ENCODE measurements at regions not wholly inside any gene's neighbourhood (a gene's known extent, or its start where the extent isn't known, plus 50 kb on each side); places are given as distances from the start of the nearest gene placed in this dataset.
"Not testable (repeated sequence)": the region's sequence is repeated elsewhere in the genome, so short reads cannot be mapped to it uniquely, and the experiment has no call there.

- Histone ChIP-seq H3K9me3 (ENCODE audit: control insufficient read depth in 3 of 3, low read length in 3 of 3) (no peaks in the 10 kb centered on the region), H3K27me3 (ENCODE audit: control insufficient read depth in 3 of 3, insufficient read depth in 3 of 3, low read length in 3 of 3) (no peaks in the 10 kb centered on the region), H3K4me1 (ENCODE audit: control insufficient read depth in 3 of 3, insufficient read depth in 3 of 3, low read length in 3 of 3) (no peaks in the 10 kb centered on the region), H3K36me3 (ENCODE audit: control insufficient read depth in 3 of 3, insufficient read depth in 3 of 3, low read length in 3 of 3) (no peaks in the 10 kb centered on the region), H3K27ac (ENCODE audit: low read depth, low read length) (no peak overlapping the region), H3K4me3 (ENCODE audit: low read length in 3 of 3) (no peak overlapping the region), H3K9ac (ENCODE audit: low read depth in 1 of 3, low read length in 3 of 3) (no peak overlapping the region)
These were observed 905.6 kb upstream of the SPRY2 start for GRCh38 chr13:81246556-81246955.

GRCh38 chr13:81244011-81244410, 903.1 kb upstream of the SPRY2 start:
- Histone ChIP-seq H3K9ac (ENCODE audit: low read depth in 1 of 3, low read length in 3 of 3) (no peak overlapping the region), H3K4me1 (ENCODE audit: control insufficient read depth in 3 of 3, insufficient read depth in 3 of 3, low read length in 3 of 3) (no peaks in the 10 kb centered on the region), H3K4me3 (ENCODE audit: low read length in 3 of 3) (no peak overlapping the region), H3K27ac (ENCODE audit: low read depth, low read length) (no peak overlapping the region), H3K36me3 (ENCODE audit: control insufficient read depth in 3 of 3, insufficient read depth in 3 of 3, low read length in 3 of 3) (no peaks in the 10 kb centered on the region), H3K9me3 (ENCODE audit: control insufficient read depth in 3 of 3, low read length in 3 of 3) (no peaks in the 10 kb centered on the region), H3K27me3 (ENCODE audit: control insufficient read depth in 3 of 3, insufficient read depth in 3 of 3, low read length in 3 of 3) (no peaks in the 10 kb centered on the region)

GRCh38 chr13:81230386-81230785, 889.5 kb upstream of the SPRY2 start:
- Histone ChIP-seq H3K27me3 (ENCODE audit: control insufficient read depth in 3 of 3, insufficient read depth in 3 of 3, low read length in 3 of 3) (no peaks in the 10 kb centered on the region), H3K9ac (ENCODE audit: low read depth in 1 of 3, low read length in 3 of 3) (no peak overlapping the region), H3K36me3 (ENCODE audit: control insufficient read depth in 3 of 3, insufficient read depth in 3 of 3, low read length in 3 of 3) (no peaks in the 10 kb centered on the region), H3K27ac (ENCODE audit: low read depth, low read length) (no peak overlapping the region), H3K9me3 (ENCODE audit: control insufficient read depth in 3 of 3, low read length in 3 of 3) (no peaks in the 10 kb centered on the region), H3K4me1 (ENCODE audit: control insufficient read depth in 3 of 3, insufficient read depth in 3 of 3, low read length in 3 of 3) (no peaks in the 10 kb centered on the region), H3K4me3 (ENCODE audit: low read length in 3 of 3) (no peak overlapping the region)

- not testable (repeated sequence) for H3K4me3 ChIP-seq (ENCODE audit: low read length in 3 of 3); H3K27me3 ChIP-seq (ENCODE audit: control insufficient read depth in 3 of 3, insufficient read depth in 3 of 3, low read length in 3 of 3); H3K4me1 ChIP-seq (ENCODE audit: control insufficient read depth in 3 of 3, insufficient read depth in 3 of 3, low read length in 3 of 3); H3K27ac ChIP-seq (ENCODE audit: low read depth, low read length); H3K9ac ChIP-seq (ENCODE audit: low read depth in 1 of 3, low read length in 3 of 3); H3K36me3 ChIP-seq (ENCODE audit: control insufficient read depth in 3 of 3, insufficient read depth in 3 of 3, low read length in 3 of 3); H3K9me3 ChIP-seq (ENCODE audit: control insufficient read depth in 3 of 3, low read length in 3 of 3)
These were observed 885.9 kb upstream of the SPRY2 start for GRCh38 chr13:81226830-81227229.

GRCh38 chr13:81224209-81224833, 883.4 kb upstream of the SPRY2 start:
- H3K4me1 ChIP-seq (ENCODE audit: control insufficient read depth in 3 of 3, insufficient read depth in 3 of 3, low read length in 3 of 3): no peaks in the 10 kb centered on the region
- no peaks in the 10 kb centered on the region for H3K27me3 ChIP-seq (ENCODE audit: control insufficient read depth in 3 of 3, insufficient read depth in 3 of 3, low read length in 3 of 3)
- no peak overlapping the region for H3K27ac ChIP-seq (ENCODE audit: low read depth, low read length)
- no peaks in the 10 kb centered on the region for H3K36me3 ChIP-seq (ENCODE audit: control insufficient read depth in 3 of 3, insufficient read depth in 3 of 3, low read length in 3 of 3)
- no peaks in the 10 kb centered on the region for H3K9me3 ChIP-seq (ENCODE audit: control insufficient read depth in 3 of 3, low read length in 3 of 3)
- H3K4me3 ChIP-seq (ENCODE audit: low read length in 3 of 3): no peak overlapping the region
- H3K9ac ChIP-seq (ENCODE audit: low read depth in 1 of 3, low read length in 3 of 3): no peak overlapping the region

GRCh38 chr13:81223778-81224177, 882.9 kb upstream of the SPRY2 start:
- no peak overlapping the region for H3K4me3 ChIP-seq (ENCODE audit: low read length in 3 of 3)
- no peak overlapping the region for H3K9ac ChIP-seq (ENCODE audit: low read depth in 1 of 3, low read length in 3 of 3)
- H3K9me3 ChIP-seq (ENCODE audit: control insufficient read depth in 3 of 3, low read length in 3 of 3): no peaks in the 10 kb centered on the region
- no peaks in the 10 kb centered on the region for H3K27me3 ChIP-seq (ENCODE audit: control insufficient read depth in 3 of 3, insufficient read depth in 3 of 3, low read length in 3 of 3)
- no peaks in the 10 kb centered on the region for H3K36me3 ChIP-seq (ENCODE audit: control insufficient read depth in 3 of 3, insufficient read depth in 3 of 3, low read length in 3 of 3)
- H3K27ac ChIP-seq (ENCODE audit: low read depth, low read length): no peak overlapping the region
- H3K4me1 ChIP-seq (ENCODE audit: control insufficient read depth in 3 of 3, insufficient read depth in 3 of 3, low read length in 3 of 3): no peaks in the 10 kb centered on the region

- no peak overlapping the region for H3K9ac ChIP-seq (ENCODE audit: low read depth in 1 of 3, low read length in 3 of 3)
- H3K27ac ChIP-seq (ENCODE audit: low read depth, low read length): no peak overlapping the region
- H3K27me3 ChIP-seq (ENCODE audit: control insufficient read depth in 3 of 3, insufficient read depth in 3 of 3, low read length in 3 of 3): no peaks in the 10 kb centered on the region
- H3K4me1 ChIP-seq (ENCODE audit: control insufficient read depth in 3 of 3, insufficient read depth in 3 of 3, low read length in 3 of 3): no peaks in the 10 kb centered on the region
- no peaks in the 10 kb centered on the region for H3K9me3 ChIP-seq (ENCODE audit: control insufficient read depth in 3 of 3, low read length in 3 of 3)
- no peak overlapping the region for H3K4me3 ChIP-seq (ENCODE audit: low read length in 3 of 3)
- H3K36me3 ChIP-seq (ENCODE audit: control insufficient read depth in 3 of 3, insufficient read depth in 3 of 3, low read length in 3 of 3): no peaks in the 10 kb centered on the region
These were observed 870.8 kb upstream of the SPRY2 start for GRCh38 chr13:81211713-81212112.

- Histone ChIP-seq H3K9ac (ENCODE audit: low read depth in 1 of 3, low read length in 3 of 3) (no peak overlapping the region), H3K9me3 (ENCODE audit: control insufficient read depth in 3 of 3, low read length in 3 of 3) (no peaks in the 10 kb centered on the region), H3K36me3 (ENCODE audit: control insufficient read depth in 3 of 3, insufficient read depth in 3 of 3, low read length in 3 of 3) (no peaks in the 10 kb centered on the region), H3K27me3 (ENCODE audit: control insufficient read depth in 3 of 3, insufficient read depth in 3 of 3, low read length in 3 of 3) (no peaks in the 10 kb centered on the region), H3K4me3 (ENCODE audit: low read length in 3 of 3) (no peak overlapping the region), H3K4me1 (ENCODE audit: control insufficient read depth in 3 of 3, insufficient read depth in 3 of 3, low read length in 3 of 3) (no peaks in the 10 kb centered on the region), H3K27ac (ENCODE audit: low read depth, low read length) (no peak overlapping the region)
These were observed 866.7 kb upstream of the SPRY2 start for GRCh38 chr13:81207636-81208035.

- no peaks in the 10 kb centered on the region for H3K27me3 ChIP-seq (ENCODE audit: control insufficient read depth in 3 of 3, insufficient read depth in 3 of 3, low read length in 3 of 3)
- H3K9ac ChIP-seq (ENCODE audit: low read depth in 1 of 3, low read length in 3 of 3): no peak overlapping the region
- H3K4me3 ChIP-seq (ENCODE audit: low read length in 3 of 3): no peak overlapping the region
- H3K27ac ChIP-seq (ENCODE audit: low read depth, low read length): no peak overlapping the region
- no peaks in the 10 kb centered on the region for H3K9me3 ChIP-seq (ENCODE audit: control insufficient read depth in 3 of 3, low read length in 3 of 3)
- H3K4me1 ChIP-seq (ENCODE audit: control insufficient read depth in 3 of 3, insufficient read depth in 3 of 3, low read length in 3 of 3): no peaks in the 10 kb centered on the region
- no peaks in the 10 kb centered on the region for H3K36me3 ChIP-seq (ENCODE audit: control insufficient read depth in 3 of 3, insufficient read depth in 3 of 3, low read length in 3 of 3)
These were observed 866.3 kb upstream of the SPRY2 start for GRCh38 chr13:81207231-81207630.

- Histone ChIP-seq H3K36me3 (ENCODE audit: control insufficient read depth in 3 of 3, insufficient read depth in 3 of 3, low read length in 3 of 3) (no peaks in the 10 kb centered on the region), H3K4me1 (ENCODE audit: control insufficient read depth in 3 of 3, insufficient read depth in 3 of 3, low read length in 3 of 3) (no peaks in the 10 kb centered on the region), H3K9ac (ENCODE audit: low read depth in 1 of 3, low read length in 3 of 3) (no peak overlapping the region), H3K9me3 (ENCODE audit: control insufficient read depth in 3 of 3, low read length in 3 of 3) (no peaks in the 10 kb centered on the region), H3K4me3 (ENCODE audit: low read length in 3 of 3) (no peak overlapping the region), H3K27ac (ENCODE audit: low read depth, low read length) (no peak overlapping the region), H3K27me3 (ENCODE audit: control insufficient read depth in 3 of 3, insufficient read depth in 3 of 3, low read length in 3 of 3) (no peaks in the 10 kb centered on the region)
These were observed 862.9 kb upstream of the SPRY2 start for GRCh38 chr13:81203783-81204182.

- no peak overlapping the region for H3K9ac ChIP-seq (ENCODE audit: low read depth in 1 of 3, low read length in 3 of 3)
- no peaks in the 10 kb centered on the region for H3K9me3 ChIP-seq (ENCODE audit: control insufficient read depth in 3 of 3, low read length in 3 of 3)
- no peaks in the 10 kb centered on the region for H3K27me3 ChIP-seq (ENCODE audit: control insufficient read depth in 3 of 3, insufficient read depth in 3 of 3, low read length in 3 of 3)
- no peaks in the 10 kb centered on the region for H3K36me3 ChIP-seq (ENCODE audit: control insufficient read depth in 3 of 3, insufficient read depth in 3 of 3, low read length in 3 of 3)
- no peak overlapping the region for H3K27ac ChIP-seq (ENCODE audit: low read depth, low read length)
- no peaks in the 10 kb centered on the region for H3K4me1 ChIP-seq (ENCODE audit: control insufficient read depth in 3 of 3, insufficient read depth in 3 of 3, low read length in 3 of 3)
- H3K4me3 ChIP-seq (ENCODE audit: low read length in 3 of 3): no peak overlapping the region
These were observed 859.0 kb upstream of the SPRY2 start for GRCh38 chr13:81199956-81200355.
